SK-N-SH (cell line): ENCODE measurements at regions not wholly inside any gene's neighbourhood (a gene's known extent, or its start where the extent isn't known, plus 50 kb on each side); places are given as distances from the start of the nearest gene placed in this dataset.
"Not testable (repeated sequence)": the region's sequence is repeated elsewhere in the genome, so short reads cannot be mapped to it uniquely, and the experiment has no call there.

ENCODE experiments used
- EP300 ChIP-seq, 2 experiments: IDR thresholded peaks; 2 replicates each; pipeline versions ENCODE4 v1.4.0 to v1.6.1; 2012; ENCODE audit warnings: borderline replicate concordance in 1 of 2, low read depth in 1 of 2, low read length in 1 of 2
- EZH2phosphoT487 ChIP-seq: fragments of 200-600 bp; sonication (generic); IDR thresholded peaks from 2 replicates; pipeline ENCODE4 v1.6.1; 2017; ENCODE audit warnings: low read depth, mixed run types, mild to moderate bottlenecking, antibody characterized with exemption, moderate library complexity, borderline replicate concordance
- NFIC ChIP-seq: IDR thresholded peaks from 2 replicates; pipeline ENCODE4 v1.4.0; 2012; ENCODE audit warnings: borderline replicate concordance
- TF ChIP-seq, protein P1 (sequence below): fragments of 200-600 bp; sonication (generic); IDR thresholded peaks from 2 replicates; pipeline ENCODE4 v1.6.1; 2017; ENCODE audit warnings: antibody characterized with exemption, mild to moderate bottlenecking, moderate library complexity
- TF ChIP-seq, protein P2 (sequence below): fragments of 150-350 bp; IDR thresholded peaks from 2 replicates; pipeline ENCODE4 v1.6.1; 2017; ENCODE audit warnings: antibody characterized with exemption, low read length, low read depth, borderline replicate concordance

DNA sequence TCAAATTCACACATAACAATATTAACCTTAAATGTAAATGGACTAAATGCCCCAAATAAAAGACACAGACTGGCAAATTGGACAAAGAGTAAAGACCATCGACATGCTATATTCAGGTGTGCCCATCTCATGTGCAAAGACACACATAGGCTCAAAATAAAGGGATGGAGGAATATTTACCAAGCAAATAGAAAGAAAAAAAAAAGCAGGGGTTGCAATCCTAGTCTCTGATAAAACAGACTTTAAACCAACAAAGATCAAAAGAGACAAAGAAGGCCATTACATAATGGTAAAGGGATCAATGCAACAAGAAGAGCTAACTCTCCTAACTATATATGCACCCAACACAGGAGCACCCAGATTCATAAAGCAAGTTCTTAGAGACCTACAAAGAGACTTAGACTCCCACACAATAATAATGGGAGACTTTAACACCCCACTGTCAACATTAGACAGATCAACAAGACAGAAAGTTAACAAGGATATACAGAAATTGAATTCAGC is 189.4 kb upstream of the CENPE start:
- not testable (repeated sequence) for TF ChIP-seq EP300 (IDR thresholded peaks at IDR 0.05; ENCODE audit: borderline replicate concordance in 1 of 2, low read depth in 1 of 2, low read length in 1 of 2); NFIC; EZH2phosphoT487
- TF ChIP-seq, protein P1, sequence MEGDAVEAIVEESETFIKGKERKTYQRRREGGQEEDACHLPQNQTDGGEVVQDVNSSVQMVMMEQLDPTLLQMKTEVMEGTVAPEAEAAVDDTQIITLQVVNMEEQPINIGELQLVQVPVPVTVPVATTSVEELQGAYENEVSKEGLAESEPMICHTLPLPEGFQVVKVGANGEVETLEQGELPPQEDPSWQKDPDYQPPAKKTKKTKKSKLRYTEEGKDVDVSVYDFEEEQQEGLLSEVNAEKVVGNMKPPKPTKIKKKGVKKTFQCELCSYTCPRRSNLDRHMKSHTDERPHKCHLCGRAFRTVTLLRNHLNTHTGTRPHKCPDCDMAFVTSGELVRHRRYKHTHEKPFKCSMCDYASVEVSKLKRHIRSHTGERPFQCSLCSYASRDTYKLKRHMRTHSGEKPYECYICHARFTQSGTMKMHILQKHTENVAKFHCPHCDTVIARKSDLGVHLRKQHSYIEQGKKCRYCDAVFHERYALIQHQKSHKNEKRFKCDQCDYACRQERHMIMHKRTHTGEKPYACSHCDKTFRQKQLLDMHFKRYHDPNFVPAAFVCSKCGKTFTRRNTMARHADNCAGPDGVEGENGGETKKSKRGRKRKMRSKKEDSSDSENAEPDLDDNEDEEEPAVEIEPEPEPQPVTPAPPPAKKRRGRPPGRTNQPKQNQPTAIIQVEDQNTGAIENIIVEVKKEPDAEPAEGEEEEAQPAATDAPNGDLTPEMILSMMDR: not testable (repeated sequence)
- TF ChIP-seq, protein P2, sequence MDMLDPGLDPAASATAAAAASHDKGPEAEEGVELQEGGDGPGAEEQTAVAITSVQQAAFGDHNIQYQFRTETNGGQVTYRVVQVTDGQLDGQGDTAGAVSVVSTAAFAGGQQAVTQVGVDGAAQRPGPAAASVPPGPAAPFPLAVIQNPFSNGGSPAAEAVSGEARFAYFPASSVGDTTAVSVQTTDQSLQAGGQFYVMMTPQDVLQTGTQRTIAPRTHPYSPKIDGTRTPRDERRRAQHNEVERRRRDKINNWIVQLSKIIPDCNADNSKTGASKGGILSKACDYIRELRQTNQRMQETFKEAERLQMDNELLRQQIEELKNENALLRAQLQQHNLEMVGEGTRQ: not testable (repeated sequence)
